ENCODE measurements at regions not wholly inside any gene's neighbourhood (a gene's known extent, or its start where the extent isn't known, plus 50 kb on each side); places are given as distances from the start of the nearest gene placed in this dataset.
A peak's percentile ranks its signal among the peaks of the same experiment; 100 is the strongest.

DNA sequence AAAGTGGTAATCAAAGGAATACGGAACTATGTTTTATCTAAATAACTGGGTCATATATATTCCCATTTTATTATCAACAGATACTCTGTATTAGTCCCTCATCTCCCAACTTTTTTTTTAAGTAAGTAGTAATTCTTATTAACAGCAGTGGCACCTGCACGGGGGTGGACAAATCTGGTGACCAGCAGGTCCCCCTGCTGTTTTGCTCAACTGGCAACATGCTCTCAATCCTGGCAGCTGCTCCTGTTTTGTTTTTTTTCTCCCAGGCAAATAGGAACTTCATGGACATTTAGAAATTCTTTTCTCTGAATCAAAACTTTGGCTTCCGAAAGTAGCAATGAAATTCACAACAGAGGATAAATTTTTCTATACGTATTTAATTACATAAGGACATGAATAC is 193.5 kb downstream of the SS18 start:
- DNase-seq (ENCODE audit: low read depth in 1 of 2, low spot score in 1 of 2): no peak
- in situ Hi-C loops (cut with HindIII; ENCODE audit: low pct_unique_long_range_greater_than_20kb, low sequenced_read_pairs): no loop called here
- TF ChIP-seq JUND (IDR thresholded peaks at IDR 0.05; ENCODE audit: low read depth): no peak

DNA sequence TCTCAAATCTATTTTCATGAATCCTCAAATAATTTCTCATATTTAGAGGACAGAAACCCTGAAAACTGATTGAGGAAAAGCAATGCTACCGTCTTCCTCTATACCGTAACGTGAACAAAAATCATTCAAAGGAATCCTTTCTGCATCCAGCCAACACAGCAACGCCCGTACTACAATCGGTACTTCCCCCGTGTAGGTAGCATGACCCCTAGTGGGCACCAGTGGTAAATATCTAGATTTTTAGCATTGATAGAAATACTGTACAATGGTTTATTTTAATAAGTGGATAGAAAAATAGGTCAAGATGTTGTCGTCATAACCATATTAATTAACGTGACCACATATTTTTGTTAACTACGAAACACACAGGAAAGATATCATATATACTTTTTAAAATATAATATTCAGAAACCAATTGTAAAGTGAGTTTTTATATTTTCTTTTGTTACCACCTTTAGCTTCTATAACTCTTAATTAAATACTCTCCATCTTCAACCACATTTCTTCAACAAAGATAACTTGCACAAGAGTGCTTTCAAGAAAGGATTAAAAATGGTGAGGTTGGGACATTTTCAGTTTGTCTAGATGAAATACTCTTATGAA is 194.1 kb downstream of the SS18 start:
- TF ChIP-seq JUND (IDR thresholded peaks at IDR 0.05; ENCODE audit: low read depth): no peak

GRCh38 chr18:25895518-25895917 is 194.9 kb downstream of the SS18 start:
- DNase-seq (ENCODE audit: low read depth in 1 of 2, low spot score in 1 of 2): no peak
- no peak for TF ChIP-seq JUND (IDR thresholded peaks at IDR 0.05; ENCODE audit: low read depth)
- in situ Hi-C loops (cut with HindIII; ENCODE audit: low pct_unique_long_range_greater_than_20kb, low sequenced_read_pairs): no loop called here

More for the DNA sequence above, 194.1 kb downstream of the SS18 start:
- DNase-seq (ENCODE audit: low read depth in 1 of 2, low spot score in 1 of 2): peak in 1 of 2 experiments; percentile 46
- in situ Hi-C loops (cut with HindIII; ENCODE audit: low pct_unique_long_range_greater_than_20kb, low sequenced_read_pairs): no loop called here

DNA sequence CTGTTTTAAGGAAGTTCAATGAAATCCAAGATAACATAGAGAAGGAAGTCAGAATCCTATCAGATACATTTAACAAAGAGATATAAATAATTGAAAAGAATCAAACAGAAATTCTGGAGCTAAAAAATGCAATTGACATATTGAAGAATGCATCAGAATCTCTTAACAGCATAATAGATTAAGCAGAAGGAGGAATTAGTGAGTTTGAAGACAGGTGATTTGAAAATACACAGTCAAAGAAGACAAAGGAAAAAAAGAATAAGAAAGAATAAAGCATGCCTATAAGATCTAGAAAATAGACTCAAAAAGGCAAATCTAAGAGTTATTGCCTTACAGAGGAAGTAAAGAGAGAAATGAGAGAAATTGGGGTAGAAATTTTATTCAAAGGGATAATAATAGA is 204.1 kb downstream of the SS18 start:
- DNase-seq (ENCODE audit: low read depth in 1 of 2, low spot score in 1 of 2): no peak
- in situ Hi-C loops (cut with HindIII; ENCODE audit: low pct_unique_long_range_greater_than_20kb, low sequenced_read_pairs): no loop called here
- no peak for TF ChIP-seq JUND (IDR thresholded peaks at IDR 0.05; ENCODE audit: low read depth)

DNA sequence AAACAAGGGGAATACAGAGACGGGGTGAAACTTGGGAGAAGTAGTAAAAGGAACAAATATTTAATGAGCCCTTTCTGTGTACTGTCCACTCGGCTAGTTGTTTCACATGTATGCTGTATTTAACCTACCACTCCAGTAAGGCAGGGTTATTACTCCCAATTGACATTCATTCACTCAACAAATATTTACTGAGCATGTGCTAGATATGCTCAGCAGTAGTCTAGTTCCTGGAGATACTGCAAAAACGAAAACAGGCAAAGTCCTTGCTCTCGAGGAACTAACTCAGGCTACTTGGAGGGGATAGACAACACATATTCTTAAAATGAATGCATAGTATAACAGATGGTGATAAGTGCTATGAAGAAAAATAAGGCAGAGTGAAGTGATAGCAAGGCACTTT is 207.3 kb downstream of the SS18 start:
- peak in 1 of 2 experiments; percentile 31 for DNase-seq (ENCODE audit: low read depth in 1 of 2, low spot score in 1 of 2)
- in situ Hi-C loops (cut with HindIII; ENCODE audit: low pct_unique_long_range_greater_than_20kb, low sequenced_read_pairs): no loop called here
- no peak for TF ChIP-seq JUND (IDR thresholded peaks at IDR 0.05; ENCODE audit: low read depth)

DNA sequence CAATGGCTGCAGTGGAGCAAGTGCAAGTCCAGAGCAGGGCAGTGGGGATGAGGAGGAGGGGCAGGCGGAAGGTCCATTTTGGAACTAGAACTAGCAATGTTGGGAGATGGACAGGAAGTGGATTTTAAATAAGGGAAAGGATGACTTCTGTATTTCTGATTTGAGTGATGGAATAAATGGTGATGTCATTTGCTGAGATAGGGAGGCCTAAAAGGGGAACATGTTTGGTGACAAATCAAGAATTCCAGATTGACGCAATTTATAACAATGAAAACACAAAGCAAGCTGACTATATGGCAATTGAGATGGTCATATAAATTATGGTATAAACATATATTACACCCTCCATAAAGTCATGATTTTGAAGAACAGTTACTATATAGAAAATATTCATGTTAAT is 209.3 kb downstream of the SS18 start:
- no peak for TF ChIP-seq JUND (IDR thresholded peaks at IDR 0.05; ENCODE audit: low read depth)
- in situ Hi-C loops (cut with HindIII; ENCODE audit: low pct_unique_long_range_greater_than_20kb, low sequenced_read_pairs): no loop called here
- no peak for DNase-seq (ENCODE audit: low read depth in 1 of 2, low spot score in 1 of 2)

DNA sequence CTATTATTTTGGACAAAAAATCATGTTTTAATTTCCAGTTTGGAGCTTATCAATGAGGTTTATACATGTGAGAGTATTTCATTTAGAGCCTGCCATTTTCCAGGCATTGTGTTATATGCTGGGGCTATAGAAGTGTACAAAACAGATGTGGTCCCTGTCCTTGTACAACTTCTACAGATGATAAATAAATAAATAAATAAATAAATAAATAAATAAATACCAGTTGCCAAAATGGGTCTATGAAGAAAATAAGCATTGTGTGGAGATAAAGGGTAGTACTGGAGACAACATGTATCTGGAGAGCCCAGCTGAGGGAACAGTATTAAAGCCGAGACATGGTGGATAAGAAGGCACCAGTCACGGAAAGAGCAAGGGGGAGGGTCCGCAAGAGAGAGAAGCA is 210.0 kb downstream of the SS18 start:
- TF ChIP-seq JUND (IDR thresholded peaks at IDR 0.05; ENCODE audit: low read depth): no peak
- DNase-seq (ENCODE audit: low read depth in 1 of 2, low spot score in 1 of 2): no peak
- in situ Hi-C loops (cut with HindIII; ENCODE audit: low pct_unique_long_range_greater_than_20kb, low sequenced_read_pairs): no loop called here

GRCh38 chr18:25876330-25876948 is 214.0 kb downstream of the SS18 start:
- DNase-seq (ENCODE audit: low read depth in 1 of 2, low spot score in 1 of 2): no peak
- TF ChIP-seq JUND (IDR thresholded peaks at IDR 0.05; ENCODE audit: low read depth): no peak
- in situ Hi-C loops (cut with HindIII; ENCODE audit: low pct_unique_long_range_greater_than_20kb, low sequenced_read_pairs): no loop called here

DNA sequence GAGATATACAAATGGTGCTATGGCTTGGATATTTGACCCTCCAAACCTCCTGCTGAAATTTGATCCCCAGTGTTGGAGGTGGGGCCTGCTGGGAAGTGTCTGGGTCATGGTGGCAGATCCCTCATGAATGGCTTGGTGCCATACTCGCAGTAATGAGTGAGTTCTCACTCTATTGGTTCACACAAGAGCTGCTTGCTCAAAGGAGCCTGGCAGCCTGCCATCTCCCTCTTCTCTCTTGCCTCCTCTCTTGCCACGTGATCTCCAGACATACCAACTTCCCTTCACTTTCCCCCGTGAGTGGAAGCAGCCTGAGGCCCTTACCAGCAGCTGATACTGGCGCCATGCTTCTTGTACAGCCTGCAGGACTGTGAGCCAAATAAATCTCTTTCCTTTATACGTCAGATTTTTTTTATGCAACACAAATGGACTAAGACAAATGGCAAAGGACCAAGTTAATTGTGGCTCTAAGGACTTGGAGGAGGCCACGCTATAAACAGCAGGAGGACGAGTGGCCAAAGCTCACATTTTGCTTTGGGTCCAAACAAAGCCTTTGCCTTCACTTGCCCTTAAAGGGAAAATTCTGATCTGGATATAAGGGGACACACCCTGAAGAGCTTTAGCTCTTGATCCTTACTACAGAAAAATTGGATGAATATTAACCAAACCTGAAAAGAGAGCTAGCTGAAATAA is 214.7 kb downstream of the SS18 start:
- DNase-seq (ENCODE audit: low read depth in 1 of 2, low spot score in 1 of 2): peak in 1 of 2 experiments; percentile 1
- no peak for TF ChIP-seq JUND (IDR thresholded peaks at IDR 0.05; ENCODE audit: low read depth)
- in situ Hi-C loops (cut with HindIII; ENCODE audit: low pct_unique_long_range_greater_than_20kb, low sequenced_read_pairs): no loop called here

DNA sequence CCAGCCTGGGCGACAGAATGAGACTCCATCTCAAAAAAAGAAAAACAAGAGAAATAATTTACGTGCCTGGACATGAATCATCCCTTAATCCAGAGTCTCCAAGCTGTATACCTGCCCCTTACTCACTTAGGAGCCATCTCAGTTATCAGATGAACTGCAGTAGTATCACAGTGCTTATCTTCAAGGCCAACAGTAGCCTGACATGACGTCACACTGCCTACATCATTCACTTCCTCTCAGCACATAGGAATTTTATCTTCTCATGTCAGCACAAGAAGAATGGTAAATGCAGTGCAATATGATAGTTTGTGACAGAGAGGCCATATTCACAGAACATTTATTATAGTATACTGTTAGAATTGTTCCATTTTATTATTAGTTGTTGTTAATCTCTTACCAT is 216.6 kb downstream of the SS18 start:
- no peak for TF ChIP-seq JUND (IDR thresholded peaks at IDR 0.05; ENCODE audit: low read depth)
- no peak for DNase-seq (ENCODE audit: low read depth in 1 of 2, low spot score in 1 of 2)
- in situ Hi-C loops (cut with HindIII; ENCODE audit: low pct_unique_long_range_greater_than_20kb, low sequenced_read_pairs): no loop called here

GRCh38 chr18:25866331-25866730 is 224.1 kb downstream of the SS18 start:
- TF ChIP-seq JUND (IDR thresholded peaks at IDR 0.05; ENCODE audit: low read depth): no peak
- no peak for DNase-seq (ENCODE audit: low read depth in 1 of 2, low spot score in 1 of 2)
- in situ Hi-C loops (cut with HindIII; ENCODE audit: low pct_unique_long_range_greater_than_20kb, low sequenced_read_pairs): no loop called here

DNA sequence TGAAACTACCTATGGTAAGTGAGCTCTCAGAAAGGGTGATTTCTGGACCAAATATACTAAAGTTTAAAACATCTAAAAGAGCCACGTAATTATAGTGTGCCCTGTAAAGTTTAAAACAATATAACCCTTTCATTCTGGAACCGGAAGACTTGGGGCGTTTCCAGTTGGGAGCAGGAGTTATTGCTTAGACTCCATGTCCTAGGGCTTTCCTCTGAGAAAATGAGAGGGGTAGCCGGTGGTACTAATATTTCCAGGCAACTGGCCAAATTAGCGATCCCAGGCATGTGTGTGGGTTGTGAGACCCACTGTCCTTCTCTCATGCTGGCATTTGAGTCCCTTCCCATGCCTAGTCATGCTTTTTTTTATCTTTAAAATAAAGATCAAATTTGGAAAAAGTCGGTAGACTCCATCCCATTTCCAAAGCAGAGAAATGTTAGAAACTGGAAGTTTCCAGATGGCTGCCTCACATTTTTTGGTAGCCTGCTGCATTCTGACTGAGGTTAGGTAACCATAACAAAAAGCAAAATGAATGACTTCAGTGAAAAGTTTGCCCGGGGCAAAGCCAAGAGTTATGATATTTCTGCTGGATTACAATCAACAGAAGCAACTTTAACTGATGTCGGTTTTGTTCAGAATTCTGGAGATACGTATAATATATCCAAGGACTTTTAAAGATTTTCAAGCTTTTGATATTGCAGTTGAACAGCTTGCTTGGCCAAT is 227.4 kb downstream of the SS18 start:
- in situ Hi-C loops (cut with HindIII; ENCODE audit: low pct_unique_long_range_greater_than_20kb, low sequenced_read_pairs): no loop called here
- no peak for DNase-seq (ENCODE audit: low read depth in 1 of 2, low spot score in 1 of 2)
- TF ChIP-seq JUND (IDR thresholded peaks at IDR 0.05; ENCODE audit: low read depth): no peak

All from T47D (cell line).